DMS 273 (cell line): ENCODE measurements at regions not wholly inside any gene's neighbourhood (a gene's known extent, or its start where the extent isn't known, plus 50 kb on each side); places are given as distances from the start of the nearest gene placed in this dataset.

Experiments used
- DNase-seq: peaks from one replicate; lab custom pipeline; 2025; ENCODE audit not compliant: unreplicated experiment; lab: John Stamatoyannopoulos, UW

DNA sequence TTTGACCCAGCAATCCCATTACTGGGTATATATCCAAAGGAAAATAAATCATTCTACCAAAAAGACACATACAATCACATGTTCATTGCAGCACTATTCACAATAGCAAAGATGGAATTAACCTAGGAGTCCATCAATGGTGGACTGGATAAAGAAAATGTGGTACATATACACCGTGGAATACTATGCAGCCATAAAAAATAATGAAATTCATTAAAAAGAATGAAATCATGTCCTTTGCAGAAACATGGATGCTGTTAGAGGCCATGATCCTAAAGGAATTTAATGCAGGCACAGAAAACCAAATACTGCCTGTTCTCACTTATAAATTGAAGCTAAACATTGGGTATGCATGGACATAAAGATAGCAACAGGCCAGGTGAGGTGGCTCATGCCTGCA, 61.9 kb upstream of the BMP6 start:
- no peak for DNase-seq

DNA sequence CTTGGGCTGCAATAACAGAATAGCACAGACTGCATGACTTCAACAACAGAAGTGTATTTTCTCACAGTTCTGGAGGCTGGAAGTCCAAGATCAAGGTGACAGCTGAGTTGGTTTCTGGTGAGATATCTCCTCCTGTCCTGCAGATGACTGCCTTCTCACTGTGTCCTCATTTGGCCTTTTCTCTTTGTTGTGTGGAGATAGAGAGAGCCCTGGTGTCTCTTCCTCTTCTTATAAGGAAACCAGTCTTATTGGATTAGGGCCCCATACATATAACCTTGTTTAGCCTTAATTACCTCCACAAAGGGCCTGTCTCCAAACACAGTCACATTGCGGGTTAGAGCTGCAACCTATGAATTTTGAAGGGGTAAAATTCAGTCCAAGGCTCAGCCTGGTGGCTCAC, 57.0 kb upstream of the BMP6 start:
- DNase-seq: no peak

GRCh38 chr6:7669742-7670141, 56.2 kb upstream of the BMP6 start:
- no peak for DNase-seq

GRCh38 chr6:7671076-7671475, 54.8 kb upstream of the BMP6 start:
- no peak for DNase-seq

GRCh38 chr6:7671581-7671980, 54.3 kb upstream of the BMP6 start:
- no peak for DNase-seq

DNA sequence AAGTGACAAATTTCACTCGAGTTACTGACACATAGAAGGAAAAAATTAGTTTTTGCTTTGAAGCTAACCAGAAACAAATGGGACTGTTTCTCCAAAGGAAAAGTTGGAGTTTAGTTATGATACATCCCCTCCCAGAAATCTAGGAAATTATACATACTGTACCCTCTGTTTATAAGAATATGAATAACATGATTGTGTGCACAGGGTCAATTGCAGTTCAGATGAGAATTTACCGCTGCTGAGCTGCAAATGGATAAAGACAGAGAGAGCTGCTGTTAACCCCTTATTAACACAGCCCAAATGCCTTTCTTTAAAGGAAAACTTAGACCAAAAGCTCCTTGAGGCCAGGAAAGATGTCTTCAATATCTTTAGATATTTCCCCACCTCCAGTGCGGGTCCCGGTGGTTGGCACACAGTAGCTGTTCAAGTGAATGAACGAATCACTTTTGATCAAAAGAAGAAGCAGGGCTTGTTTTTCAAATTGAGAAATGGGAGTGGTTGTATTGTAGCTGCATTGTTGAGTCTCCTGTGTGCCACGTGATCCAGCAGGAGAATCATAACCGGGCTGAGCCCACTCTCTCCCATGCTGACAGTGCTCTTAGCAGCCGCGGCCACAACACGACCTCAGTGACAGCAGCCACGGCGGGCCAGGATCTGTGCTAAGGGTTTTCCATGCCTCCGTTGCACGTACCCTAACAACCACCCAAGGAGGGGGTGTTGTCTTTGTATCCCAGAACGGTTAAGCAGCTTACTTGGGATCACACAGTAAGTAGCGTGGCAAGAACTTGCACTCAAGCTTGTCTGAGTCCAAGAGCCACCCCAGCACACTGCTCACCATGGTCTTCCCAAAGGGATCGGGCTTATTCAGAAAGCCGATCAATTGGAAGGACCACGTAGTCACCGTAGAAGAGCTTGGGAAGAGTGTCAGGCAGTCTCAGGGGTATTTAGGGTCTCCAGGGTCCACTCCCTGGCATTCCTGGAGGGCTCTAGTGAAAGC, 53.5 kb upstream of the BMP6 start:
- no peak for DNase-seq

DNA sequence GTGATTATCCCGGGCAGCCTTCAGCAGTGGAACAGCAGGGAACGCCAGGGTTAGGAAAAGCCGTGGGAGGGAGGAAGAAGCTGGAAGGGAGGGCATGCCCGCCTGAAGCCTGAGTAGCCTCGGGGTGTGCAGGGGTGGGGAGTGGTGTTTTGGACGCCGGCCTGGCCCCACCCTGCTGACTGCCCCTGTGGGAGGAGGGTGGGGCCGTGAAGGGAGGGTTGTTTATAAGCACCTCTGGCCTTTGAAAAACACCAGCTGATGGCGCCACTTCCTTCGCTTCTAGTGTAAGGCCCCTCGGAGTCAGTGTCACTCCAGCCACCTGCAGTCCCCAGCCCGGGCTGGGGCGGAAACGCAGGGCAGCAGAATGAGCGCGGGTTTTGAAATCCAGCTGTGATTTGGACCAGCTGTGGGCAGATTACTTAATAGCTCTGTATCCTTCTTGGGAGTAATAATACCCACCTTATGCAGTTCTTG, 52.8 kb upstream of the BMP6 start:
- peak; percentile 27 for DNase-seq

GRCh38 chr6:7674291-7674690, 51.6 kb upstream of the BMP6 start:
- peak; percentile 15 for DNase-seq

DNA sequence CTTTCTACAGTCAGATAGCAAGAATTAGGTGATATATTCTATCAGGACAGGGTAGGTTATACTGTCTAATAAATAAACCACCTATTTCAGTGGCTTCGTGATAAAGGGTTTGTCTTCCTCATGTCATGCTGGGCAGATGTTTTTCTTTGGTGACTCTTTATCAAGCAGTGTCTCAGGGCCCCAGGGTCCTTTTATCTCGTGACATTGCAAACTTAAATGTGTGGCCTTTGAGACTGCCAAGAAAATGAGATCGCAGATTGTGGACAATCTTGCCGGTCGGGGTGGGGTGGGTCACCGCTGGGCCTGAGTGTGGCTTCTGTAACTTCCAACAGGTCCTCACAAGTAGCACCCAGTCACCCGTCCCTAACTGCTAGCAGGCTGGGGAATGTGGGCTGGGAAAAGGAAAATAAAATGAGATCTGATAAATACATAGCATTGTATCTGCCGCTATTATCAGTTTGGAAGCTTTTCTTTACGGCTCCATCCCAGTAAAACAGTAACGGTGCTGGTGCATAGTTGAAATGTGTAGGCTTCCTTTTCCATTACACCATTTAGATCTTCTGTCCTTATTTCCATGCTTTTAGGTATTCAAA, 50.5 kb upstream of the BMP6 start:
- DNase-seq: no peak
